GM21825 (cell line): ENCODE measurements at regions not wholly inside any gene's neighbourhood (a gene's known extent, or its start where the extent isn't known, plus 50 kb on each side); places are given as distances from the start of the nearest gene placed in this dataset.

Source experiments
- ATAC-seq: cut with Tn5 transposase; IDR thresholded peaks from one replicate; pipeline ENCODE4 v1.9.1; 2021; ENCODE audit warnings: mild to moderate bottlenecking, moderate library complexity; ENCODE audit not compliant: unreplicated experiment

DNA sequence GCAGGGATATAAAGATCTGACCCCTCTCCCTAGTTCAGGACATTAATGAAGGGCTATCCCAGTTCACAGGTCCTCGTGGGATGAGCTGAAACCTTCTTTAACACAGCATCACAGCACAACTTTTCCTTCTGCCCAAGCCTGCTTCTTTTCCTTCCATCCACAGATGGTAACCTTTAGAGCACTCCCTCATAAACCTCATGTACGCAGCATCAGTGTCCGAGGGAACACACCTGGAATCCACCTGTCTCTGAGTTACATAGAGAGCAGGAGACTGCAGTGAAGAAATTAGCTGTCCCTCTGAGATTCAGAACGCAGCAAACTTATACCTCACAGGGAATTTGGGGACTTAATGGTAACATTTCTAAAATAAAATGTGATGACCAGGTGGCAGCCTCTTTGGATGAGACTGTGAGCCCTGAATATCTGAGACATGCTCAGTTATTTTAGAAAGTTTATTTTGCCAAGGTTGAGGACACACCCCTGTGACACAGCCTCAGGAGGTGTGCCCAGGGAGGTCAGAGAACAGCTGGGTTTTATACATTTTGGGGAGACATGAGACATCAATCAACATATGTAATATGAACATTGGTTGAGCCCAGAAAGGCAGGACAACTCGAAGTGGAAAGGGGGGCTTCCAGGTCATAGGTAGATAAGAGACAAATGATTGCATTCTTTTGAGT, 73.8 kb upstream of the PACRGL start:
- no peak for ATAC-seq

DNA sequence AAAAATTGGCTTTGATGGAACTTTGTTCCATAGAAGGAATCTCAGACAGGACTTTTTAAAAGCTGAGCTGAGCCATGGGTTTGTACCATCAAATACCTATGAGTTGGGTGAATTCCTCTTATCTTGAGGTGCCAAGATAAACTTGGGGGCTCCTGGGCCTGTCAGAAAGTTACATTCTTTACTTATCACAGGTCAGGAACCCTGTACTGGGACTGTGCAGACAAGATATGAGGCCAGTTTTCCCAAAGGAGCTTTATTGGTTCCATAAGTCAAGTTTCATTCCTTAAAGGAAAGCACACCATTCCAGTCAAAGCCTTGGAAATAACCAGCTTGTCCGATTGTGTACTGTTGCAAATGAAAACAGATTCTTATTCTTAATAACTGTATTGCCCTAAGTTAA, 72.4 kb upstream of the PACRGL start:
- no peak for ATAC-seq

DNA sequence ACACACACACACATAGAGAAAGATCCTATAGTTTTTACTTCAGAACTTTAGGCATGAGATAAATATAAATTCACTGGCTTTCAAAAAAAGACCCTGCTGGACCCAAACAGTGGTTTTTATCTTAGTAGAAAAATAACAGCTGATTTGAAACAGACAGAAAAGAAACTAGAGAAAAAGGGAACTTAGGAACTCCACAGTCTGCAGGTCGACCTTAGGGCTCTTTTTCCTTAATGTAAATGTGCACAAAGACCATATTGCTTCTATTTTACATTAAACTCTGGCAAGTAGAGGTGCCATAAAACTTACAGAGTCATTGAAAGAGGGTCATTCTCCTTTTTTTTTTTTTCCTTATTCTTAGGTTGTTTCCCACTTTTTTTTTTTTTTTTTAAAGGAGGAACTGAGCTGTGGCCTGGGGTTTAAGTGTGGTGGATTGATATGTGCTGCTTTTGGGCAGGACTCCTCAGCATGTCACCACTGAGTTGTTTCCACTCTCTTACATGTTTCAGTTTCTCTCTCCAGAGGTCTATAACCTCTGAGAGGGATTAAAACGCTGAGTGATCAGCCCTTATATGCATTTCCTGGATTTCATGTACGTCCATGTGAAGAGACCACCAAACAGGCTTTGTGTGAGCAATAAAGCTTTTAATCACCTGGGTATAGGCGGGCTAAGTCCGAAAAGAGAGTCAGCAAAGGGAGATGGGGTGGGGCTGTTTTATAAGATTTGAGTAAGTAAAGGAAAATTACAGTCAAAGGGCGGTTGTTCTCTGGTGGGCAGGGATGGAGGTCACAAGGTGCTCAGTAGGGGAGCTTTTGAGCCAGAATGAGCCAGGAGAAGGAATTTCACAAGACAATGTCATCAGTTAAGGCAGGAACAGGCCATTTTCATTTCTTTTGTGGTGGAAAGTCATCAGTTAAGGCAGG, 70.8 kb upstream of the PACRGL start:
- no peak for ATAC-seq

DNA sequence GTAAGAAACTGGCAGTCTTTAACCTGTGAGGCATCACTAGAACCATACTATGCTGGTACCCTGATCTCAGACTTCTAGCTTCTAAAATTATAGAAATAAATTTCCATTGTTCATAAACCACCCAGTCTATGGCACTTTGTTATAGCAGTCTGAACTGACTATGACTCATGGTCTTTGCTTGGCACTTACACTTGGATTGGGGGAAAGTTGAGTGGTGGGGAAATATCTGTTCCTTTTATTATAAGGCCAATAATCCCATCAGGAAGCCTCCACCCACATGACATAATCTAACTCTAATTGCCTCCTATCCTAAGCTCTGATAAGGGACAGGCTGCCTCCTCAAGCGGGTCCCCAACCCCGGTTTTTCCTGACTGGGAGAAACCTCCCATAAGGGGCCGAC, 61.4 kb upstream of the PACRGL start:
- no peak for ATAC-seq

DNA sequence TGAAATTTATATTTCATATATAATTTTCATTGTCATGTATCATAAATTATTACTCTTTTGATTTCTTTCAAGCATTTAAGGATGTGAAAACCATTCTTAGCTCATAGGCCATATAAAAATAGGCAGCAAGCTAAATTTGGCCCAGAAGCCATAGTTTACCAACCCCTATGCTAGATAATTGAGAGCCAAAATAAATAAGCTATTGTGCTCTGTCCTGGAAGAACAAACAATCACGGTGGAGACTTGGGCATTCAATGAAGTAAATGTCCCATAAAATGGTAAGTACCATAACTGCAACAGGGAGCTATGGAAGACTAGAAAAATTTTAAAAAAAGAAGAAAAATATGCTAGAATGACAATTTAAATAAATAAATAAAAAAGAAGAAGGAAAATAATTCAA, 60.9 kb upstream of the PACRGL start:
- ATAC-seq = no peak

DNA sequence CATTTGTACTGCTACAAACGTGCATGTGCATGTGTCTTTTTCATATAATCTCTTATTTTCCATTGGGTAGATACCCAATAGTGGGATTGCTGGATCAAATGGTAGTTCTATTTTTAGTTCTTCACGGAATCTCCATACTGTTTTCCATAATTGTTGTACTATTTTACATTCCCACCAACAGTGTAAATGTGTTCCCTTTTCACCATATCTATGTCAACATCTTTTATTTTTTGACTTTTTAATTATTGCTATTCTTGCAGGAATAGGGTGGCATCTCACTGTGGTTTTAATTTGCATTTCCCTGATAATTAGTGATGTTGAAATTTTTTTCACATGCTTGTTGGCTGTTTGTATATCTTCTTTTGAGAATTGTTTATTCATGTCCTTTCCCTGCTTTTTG, 59.3 kb upstream of the PACRGL start:
- ATAC-seq = no peak

DNA sequence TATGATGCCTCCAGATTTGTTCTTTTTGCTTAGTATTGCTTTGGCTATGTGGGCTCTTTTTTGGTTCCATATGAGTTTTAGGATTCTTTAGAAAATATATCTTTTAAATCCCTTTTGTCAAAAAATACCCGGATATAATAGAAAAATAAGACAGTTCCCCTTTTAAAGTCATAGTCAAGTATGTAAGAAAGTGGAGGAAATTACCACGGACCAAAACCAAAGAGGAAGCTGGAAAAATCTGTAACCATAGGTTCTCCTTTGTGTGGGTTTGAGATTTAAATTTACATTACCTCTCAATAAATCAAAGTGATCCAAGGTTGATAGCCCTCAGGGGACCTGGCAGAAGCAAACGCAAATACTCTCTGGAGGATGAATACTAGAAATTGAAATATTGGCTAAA, 58.3 kb upstream of the PACRGL start:
- no peak for ATAC-seq

DNA sequence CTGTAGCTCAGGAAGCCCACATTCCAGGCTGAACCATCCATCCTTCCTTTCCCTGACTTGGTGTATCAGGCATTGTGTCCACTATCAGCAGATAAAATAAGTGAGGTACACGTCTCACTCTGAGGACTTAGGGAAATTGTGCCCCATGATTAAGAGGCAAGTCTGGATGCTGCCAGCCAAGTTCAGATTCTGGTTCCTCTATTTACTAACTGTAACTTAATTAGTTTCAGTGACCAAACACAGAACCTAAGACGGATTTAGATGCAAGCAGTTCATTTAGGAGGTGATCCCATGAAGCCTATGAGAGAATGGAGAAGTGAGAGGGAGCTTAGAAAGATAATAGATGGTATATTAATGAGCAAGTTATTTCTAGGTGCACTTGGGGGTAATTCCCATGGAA, 56.6 kb upstream of the PACRGL start:
- no peak for ATAC-seq

DNA sequence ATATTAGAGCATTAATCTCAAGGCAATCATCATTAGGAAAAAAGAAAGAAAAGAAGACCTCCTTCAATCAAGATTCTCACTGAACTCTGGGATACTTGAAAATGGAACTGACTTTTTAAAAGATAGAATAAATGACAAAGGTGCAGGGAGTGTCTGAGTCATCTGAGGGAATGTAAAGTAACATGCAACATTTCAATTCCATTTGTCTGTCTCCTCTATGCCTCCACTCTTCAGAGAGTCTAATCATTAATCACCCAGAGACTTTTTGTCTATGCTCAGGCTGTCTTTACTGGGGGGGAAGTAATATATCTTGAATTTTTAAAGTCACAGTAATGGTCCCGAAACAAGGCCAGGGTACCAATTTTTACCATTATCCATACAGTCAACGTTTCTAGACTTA, 55.0 kb upstream of the PACRGL start:
- ATAC-seq = no peak

DNA sequence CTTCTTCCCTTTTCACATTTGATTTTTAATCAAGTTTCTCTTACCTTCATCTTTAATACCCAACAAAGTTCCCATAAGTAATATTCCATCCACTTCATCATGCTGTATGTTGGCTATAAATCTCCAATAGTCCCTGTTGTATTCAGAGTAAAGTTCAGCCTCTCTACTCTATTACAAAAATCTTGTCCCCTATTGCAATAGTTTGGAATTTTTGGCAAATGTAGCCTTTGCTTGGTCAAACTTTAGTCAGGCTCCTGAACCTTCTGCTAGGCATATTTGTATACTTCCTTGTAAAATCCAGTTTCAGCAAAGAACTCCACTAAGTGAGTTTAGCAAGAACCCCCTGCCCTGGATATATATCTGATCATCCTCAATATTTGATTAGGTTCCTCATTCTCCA, 54.0 kb upstream of the PACRGL start:
- no peak for ATAC-seq
